GM19463 (cell line): ENCODE measurements at regions not wholly inside any gene's neighbourhood (a gene's known extent, or its start where the extent isn't known, plus 50 kb on each side); places are given as distances from the start of the nearest gene placed in this dataset.
"Not testable (repeated sequence)": the region's sequence is repeated elsewhere in the genome, so short reads cannot be mapped to it uniquely, and the experiment has no call there.

Experiments used
- ATAC-seq: cut with Tn5 transposase; IDR thresholded peaks from one replicate; pipeline ENCODE4 v1.9.1; 2021; ENCODE audit warnings: mild to moderate bottlenecking, moderate library complexity; ENCODE audit not compliant: unreplicated experiment

DNA sequence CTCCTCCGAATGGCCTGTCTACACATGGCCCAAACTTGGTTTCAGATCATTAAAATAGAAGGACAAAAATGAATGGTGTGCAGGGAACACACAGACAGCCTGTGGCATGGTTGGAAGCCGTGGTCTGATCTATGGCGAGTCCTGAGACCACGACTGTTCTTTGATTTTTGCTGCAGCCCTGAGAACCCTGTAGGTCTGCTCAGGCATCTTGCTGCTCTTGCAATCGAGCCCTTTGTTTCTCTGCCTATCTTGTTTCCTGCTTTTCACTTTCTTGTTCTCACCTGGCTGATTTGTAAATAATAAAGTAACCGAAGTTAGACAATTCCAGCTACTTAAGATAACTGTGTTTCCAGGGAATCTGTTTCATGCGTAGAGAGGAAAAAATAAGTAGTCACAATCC lies 54.1 kb upstream of the NBPF9 start:
- ATAC-seq: not testable (repeated sequence)

DNA sequence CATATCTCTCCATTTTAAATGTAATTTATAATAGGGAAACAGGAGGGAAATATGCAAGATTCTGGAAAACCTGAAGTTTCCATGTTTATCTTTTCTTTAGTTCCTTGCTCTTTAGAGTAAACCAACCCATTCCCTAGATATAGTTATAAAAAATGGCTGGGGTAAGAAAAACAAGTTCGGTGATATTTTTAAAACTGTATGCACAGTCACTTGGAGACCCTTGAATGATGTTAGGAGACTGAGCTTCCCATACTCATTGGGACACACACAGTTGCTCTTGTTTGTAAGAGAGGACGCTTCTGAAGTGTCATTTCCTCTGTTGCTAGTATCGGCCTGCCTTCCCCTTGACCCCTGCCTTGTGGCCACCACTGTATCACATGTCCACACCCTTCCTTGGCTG lies 55.0 kb upstream of the NBPF9 start:
- ATAC-seq: not testable (repeated sequence)

DNA sequence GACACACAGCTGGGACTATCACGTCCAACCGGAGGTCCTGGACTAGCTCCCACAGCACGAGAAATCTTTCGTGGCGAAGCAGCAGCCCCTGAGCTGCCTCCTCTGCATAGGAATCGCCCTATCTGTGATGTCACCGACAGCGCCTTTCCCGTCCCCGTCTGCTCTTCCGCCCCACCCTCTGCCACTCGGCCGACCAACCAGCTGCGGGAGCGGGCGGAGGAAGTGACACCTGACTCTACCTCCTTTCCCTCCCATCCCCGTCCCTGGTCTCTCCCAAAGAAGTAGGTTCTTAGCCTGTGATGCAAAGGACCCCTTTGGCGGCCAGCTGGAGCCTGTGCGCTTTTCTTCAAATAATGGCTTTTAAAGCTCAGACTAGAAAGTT lies 59.7 kb upstream of the NBPF9 start:
- peak; percentile 89 for ATAC-seq

DNA sequence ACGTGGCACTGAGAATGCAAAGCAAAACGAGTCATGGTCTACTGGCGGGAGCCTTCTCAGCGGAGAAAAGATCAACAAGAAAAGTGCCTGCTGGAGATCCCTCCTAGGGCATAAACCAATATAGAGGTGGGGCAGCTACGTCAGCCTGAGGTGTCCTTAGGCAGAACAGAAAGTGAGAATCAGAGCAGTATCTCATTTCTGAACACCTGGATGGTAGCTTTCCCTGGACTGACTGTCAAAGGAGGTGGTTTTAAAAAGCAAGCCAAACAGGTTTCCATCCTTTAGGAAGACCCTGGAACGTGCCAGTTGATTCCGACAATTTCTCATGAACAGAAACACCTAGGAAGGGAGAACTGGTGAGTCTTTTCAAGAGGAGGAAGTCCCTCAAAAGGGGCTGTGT lies 71.4 kb upstream of the NBPF9 start:
- ATAC-seq: not testable (repeated sequence)

DNA sequence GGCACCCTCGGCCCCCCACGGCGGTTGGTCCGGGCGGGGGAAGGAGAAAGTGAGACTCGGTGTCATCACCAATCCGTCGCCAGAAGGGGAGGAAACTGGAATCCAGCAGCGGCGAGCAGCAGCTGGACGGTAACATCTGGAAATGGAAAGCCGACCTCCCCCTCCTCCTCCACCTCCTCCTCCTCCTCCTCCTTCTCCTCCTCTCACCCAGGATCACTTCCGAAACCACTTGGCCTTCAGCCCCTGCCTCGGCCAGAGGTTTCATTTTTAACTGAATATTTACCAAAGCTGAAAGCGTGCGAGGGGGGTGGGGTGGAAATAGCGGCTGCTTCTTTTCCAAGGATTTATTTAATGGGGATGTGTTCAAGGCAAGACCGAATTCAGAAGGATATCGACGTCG lies 72.5 kb upstream of the NBPF9 start:
- not testable (repeated sequence) for ATAC-seq

DNA sequence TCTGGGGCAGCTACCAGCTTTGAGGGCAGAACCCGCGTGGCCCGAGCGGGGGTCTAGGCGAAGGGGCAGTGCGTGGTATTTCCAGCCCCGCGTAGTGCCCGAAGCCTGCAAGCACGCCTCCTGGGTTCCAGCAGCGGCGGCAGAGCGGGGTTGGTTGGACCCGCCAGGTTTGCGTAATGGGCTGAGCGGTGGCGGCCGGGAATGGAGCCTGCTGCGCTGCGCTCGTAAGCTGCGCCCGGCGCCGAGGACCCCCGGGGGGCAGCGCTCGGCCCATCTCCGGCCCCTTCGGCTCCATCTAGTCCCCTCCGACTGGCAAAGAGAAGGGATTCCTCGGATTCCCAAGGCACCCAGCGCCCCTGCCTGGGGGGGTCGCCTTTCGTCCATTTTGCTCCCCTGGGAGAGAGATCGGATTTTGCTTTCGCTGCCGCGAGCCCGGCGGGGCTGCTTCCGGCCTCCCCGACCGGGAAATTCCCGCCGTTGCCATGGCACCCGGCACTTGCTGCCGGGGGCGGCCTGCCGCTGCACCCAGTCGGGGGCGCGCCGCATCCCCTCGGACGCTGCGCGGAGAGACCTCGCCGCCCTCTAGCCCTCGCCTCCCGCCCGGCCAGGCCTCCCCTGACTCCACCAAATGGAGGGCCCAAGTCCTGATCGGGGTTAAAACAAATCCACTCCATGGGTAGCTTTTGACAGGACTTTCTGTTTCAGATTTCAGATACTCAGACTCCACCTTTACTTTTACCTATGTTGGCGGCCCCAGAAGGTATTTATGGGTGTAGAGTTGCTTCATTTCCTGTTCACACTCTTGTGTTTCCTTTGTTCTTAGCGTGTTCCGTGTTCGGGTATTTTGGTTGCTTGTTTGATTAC lies 73.3 kb upstream of the NBPF9 start:
- not testable (repeated sequence) for ATAC-seq

DNA sequence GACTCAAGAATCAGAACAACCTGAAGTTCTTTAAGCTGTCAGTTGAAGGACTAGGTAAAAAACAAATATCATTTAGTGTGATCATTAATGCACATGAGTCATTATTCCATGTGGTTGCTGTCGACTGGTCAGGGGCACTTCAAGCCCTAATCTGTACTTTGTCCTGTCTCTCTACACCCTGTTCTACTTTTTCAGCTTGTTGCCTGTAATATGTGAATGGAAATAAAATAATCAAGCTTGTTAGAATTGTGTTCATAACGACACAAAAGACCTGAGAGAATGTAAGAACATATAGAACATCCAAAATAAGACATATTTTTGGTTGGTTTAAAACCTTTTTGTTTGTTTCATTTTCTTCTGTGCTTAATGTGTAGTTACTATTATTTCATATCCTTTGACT lies 87.4 kb upstream of the NBPF9 start:
- ATAC-seq: not testable (repeated sequence)

DNA sequence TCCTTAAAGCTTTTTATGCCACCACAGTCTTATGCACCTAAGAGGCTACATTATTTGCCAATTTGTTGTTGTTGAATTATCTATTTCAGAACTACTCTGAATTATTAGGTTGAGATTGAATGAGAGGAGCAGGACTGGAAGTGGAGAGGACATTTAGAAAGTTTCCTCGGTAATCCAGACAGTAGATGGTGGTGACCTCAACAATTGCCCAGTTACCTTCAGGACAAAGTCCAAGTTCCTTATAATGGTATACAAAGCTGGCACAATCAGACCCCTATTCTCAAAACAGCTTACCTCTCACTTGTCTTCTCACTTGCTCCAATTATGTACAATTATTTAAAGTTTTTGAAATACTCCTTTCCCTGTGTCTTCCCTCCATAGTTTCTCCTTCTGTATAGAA lies 93.3 kb upstream of the NBPF9 start:
- not testable (repeated sequence) for ATAC-seq

DNA sequence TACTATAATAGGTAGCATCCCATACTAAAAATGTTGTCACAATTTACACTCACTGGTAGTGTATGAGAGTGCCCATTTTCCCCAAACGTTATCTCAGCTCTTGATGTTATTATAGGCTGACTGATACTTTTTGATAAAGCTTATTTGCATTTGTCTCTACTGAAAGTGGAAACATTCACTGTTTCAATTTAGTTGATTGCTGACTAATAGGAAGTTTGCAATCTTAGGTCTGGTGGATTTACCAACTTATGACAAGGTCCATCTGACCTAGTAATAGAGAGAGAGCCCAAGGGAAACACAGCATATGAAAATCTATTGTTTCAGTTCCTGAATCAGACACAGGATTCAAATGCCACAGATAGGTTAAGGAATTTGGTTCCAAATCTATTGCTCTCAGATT lies 97.2 kb upstream of the NBPF9 start:
- ATAC-seq: not testable (repeated sequence)

DNA sequence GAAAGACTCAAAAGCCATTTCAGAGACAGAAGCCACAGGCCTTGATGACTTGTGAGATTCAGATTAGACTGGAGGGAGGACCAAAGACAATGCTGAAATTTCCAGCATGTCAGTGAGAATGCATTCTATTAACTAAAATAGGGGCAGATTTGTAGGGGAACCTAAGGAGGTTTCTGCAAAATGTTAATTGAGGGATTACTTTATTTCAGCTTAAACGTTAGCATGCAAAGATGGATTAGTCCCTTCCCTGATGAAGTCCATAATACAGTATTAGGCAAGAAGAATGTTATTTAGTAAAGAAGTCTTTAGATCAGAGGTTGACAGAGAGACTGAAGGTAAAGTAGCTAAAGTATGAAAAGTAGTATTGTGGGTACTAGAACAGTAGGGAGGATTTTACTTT lies 98.9 kb upstream of the NBPF9 start:
- not testable (repeated sequence) for ATAC-seq

DNA sequence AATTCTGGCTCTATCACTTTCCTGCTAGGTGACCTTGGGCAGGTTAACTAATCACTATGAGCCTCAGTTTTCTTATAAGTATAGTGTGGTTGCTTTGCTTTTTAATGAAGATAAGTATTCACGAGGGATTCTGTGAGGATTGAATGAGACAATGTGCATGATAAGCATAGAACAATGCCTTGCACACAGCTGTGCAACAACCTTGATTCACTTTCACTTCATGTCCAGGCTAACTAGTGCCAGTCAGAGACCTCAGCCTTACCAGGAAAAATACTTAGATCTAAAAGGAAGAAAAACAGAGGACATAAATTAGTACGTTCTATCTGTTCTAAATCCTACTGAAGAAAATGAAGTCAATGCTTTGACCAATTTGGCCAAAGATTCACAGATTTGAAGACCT lies 101.0 kb upstream of the NBPF9 start:
- not testable (repeated sequence) for ATAC-seq

DNA sequence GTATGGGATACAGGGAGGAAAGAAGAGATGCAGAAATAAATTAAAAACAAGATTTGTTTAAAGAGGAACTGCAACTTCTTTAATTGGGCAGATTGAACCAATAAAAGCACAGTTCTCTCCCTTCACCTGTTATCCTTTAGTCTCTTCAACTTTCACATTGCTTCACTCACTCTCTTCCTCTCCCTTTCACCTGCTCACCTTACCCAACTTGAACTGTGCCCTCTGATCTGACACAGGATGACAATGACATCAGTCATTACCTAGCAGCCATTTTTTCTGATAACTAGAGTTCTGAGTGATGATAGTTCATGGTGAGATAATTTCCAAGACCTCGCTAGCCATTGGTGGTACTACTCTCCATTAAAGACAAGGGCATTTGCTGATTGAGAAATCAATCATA lies 105.5 kb upstream of the NBPF9 start:
- not testable (repeated sequence) for ATAC-seq

DNA sequence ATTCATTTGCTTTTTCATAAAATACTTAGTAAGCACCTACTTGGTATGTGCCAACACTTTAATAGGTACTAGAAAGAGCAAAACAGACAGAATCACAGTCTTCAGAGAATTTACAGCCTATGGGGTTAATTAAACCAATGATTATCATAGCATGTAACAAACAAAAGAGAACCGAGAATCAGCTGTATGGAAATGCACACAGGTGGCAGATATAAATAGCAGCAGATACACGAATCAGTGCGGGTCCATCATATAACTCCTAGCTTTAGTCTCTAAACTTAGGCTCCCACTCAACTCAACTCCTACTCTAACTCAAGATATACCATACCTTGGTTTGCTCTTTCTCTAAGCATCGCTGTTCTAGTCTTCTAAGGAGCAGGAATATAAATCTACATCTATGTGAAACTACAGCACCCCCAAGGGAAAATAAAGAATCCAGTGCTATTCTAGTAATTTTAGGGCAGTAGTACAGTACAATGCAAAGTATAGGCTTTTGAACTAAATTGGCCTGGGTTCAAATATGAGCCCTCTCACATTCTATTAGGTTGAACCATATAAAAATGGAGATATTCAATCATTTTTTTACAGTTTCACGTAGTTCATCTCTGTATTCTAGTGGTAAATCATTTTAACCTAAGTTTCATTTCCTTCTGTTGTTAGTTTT lies 108.5 kb upstream of the NBPF9 start:
- ATAC-seq: peak; percentile 69

DNA sequence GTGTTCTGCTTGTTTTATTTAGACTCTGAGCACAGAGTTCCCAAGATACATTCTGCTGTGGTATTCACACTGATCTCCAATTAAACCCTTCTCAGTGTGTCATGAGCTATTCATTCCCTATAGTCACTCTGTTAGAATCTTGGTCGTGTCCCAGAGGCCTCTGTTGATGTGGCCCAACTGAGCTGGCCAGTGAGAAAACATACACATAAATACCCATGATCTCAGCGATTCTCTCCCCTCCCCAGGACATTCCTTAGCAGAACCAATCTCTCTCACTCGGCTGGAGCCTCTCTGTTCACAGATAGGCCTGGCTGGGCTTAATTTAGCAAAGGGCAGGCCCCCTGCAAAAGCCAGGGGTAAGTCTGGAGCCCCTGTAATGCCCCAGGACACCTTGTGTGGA lies 109.6 kb upstream of the NBPF9 start:
- not testable (repeated sequence) for ATAC-seq

DNA sequence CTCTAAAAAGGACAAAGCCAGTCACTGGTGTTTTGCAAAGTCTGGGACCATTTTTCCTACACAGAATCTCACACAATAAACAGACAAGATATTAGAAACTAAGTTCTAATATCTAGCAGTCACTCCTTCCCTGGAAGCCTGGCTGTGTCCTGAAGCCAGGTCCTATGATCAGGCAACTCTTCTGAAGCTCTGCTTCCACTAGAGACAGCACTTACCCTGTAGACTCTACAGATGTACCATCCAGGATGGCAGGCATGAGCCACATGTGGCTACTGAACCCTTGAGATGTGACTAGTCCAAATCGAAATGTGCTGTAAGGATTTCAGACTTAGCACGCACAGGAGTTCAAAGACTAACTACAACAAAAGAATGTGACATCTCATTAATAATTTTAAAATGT lies 110.3 kb upstream of the NBPF9 start:
- not testable (repeated sequence) for ATAC-seq

DNA sequence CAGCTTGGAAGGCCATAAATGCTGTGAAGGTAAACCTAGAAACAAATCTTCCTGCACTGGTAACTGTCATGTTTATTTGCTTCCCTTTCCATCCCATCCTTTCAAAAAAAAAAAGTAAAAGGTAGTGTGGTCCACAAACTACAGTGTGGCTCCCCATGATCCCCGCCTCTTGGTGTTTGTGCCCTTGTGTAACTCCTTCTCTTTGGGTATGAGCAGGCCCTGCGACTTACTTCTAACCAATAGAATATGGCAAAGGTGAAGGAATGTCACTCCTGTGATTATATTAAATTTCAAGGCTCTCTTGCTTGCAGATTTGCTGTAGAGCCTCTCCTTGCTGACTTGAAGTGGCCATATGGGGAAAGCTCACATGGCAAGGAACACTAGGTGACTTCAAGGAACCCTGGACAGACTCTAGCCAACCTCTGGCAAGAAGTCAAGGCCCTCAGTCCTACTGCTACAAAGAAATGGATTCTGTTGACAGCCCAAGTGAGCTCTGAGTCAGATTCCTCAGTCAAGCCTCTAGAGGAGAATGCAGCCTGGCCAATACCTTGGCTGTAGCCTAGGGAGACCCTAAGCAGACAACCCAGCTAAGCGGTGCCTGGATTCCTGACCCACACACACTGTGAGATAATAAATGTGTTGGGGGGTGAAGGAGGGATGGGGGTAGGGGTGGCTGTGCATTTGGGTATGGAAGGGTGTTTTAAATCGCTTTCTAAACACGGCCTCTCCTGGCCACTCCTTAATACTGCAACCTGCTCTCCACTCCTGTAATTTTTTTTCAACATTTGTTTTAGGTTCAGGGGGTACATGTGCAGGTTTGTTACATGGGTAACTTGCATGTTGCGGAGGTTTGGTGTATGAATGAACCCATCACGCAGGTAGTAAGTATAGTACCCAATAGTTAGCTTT lies 115.0 kb upstream of the NBPF9 start:
- ATAC-seq: not testable (repeated sequence)

DNA sequence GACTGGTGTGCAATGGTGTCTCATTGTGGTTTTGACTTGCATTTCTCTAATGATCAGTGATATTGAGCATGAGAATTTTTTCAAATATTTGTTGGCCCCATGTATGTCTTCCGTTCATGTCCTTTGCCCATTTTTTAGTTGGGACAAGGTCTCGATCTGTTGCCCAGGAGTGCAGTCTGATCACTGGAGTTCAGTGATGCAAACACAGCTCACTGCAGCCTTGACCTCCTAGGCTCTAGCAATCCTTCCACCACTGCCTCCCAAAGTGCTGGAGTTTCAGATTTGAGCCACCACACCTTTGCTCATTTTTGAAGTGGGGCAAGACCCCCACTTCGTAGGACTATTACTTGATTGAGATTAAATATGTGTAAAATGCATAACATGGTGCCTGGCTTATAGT lies 116.2 kb upstream of the NBPF9 start:
- not testable (repeated sequence) for ATAC-seq

DNA sequence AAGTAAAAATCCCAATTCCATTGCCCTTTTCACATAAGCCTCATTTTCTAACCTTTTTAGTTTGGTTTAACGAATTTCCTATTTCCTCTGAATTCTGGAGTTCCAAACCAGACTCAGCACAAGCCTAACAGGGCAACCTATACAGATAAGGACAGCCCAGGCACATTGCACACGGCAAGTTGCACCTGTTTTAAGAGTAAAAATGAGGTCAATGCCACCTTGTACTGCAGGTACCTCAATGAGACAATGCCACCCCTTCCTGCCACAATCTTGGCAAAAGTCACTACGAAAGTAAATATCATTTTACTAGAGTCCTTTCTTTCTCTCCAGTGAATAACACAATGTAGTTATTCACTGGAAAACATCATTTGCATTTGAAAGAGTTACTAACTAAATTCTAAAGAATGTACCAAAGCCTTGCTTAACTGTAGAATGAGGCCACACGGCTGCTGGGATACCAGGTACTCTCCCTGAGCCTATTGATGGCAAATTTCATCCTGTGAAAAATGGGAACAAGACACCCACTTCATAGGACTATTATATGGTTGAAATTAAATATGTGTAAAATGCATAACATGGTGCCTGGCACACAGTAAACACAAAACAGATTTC lies 117.2 kb upstream of the NBPF9 start:
- ATAC-seq: not testable (repeated sequence)

DNA sequence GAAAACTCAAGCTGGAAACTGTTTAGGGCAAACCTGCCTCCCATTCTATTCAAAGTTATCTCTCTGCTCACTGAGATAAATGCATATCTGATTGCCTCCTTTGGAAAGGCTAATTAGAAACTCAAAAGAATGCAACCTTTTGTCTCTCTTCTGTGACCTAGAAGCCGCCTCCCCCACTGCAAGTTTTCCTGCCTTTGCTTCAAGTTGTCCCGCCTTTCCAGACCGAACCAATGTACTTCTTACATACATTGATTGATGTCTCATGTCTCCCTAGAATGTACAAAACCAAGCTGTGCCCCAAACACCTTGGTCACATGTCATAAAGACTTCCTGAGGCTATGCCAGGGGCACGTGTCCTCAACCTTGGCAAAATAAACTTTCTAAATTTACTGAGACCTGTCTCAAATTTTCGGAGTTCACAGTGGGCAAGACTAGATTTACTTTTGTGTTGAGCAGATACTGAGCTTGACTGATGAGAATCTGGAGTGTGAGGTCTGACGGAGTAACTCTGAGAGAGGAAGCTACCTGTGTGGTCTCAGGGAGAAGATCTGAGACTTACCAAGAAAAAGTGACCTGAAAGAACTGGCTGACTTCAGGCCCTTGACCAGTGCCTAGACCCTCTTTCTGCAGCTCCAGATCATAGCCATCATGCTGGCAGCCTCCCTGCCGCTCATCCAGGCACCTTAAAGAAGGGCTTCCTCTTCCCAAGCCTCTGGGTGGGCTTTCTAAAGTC lies 124.7 kb upstream of the NBPF9 start:
- not testable (repeated sequence) for ATAC-seq
